Endothelial cell of umbilical vein (primary cell): ENCODE measurements at regions not wholly inside any gene's neighbourhood (a gene's known extent, or its start where the extent isn't known, plus 50 kb on each side); places are given as distances from the start of the nearest gene placed in this dataset.

Experiments
- BruUV-seq: library from RNA; stranded (reverse); fragments of 400-500 nt; replicated peaks from 2 replicates; lab custom pipeline; 2021; lab: Mats Ljungman, UMichigan
- CTCF ChIA-PET: fragments of 300-600, 350-600 bp; sonication (Branson Sonifier 250); formaldehyde crosslinking; loops from one replicate; lab custom pipeline; 2021; ENCODE audit warnings: antibody characterized with exemption, inconsistent platforms; lab: Charles Lee
- POLR2A ChIA-PET: fragments of 300-600, 350-600 bp; sonication (Branson Sonifier 250); formaldehyde crosslinking; loops from one replicate; lab custom pipeline; 2021; ENCODE audit warnings: antibody characterized with exemption, inconsistent platforms; lab: Charles Lee
- DNase-seq: peaks from one replicate; pipeline ENCODE4 v3.0.0-alpha.2; 2011; ENCODE audit warnings: low read depth, low spot score
- FAIRE-seq: peaks from 2 replicates; lab custom pipeline; 2011; peaks lifted over from hg19 to GRCh38; lab: Jason Lieb, UNC
- H2AFZ ChIP-seq: 2 replicates; pipeline ENCODE4 v1.6.0; 2012; ENCODE audit warnings: low read depth, low read length, control low read depth, inconsistent platforms
- H3K27ac ChIP-seq: 2 replicates; pipeline ENCODE4 v1.5.1; 2011; ENCODE audit warnings: low read depth, mild to moderate bottlenecking, control low read depth, low read length, moderate library complexity; ENCODE audit not compliant: insufficient read depth
- H3K27me3 ChIP-seq, 2 experiments: 2 replicates each; pipeline versions ENCODE4 v1.6.0 to v1.6.1; 2011; ENCODE audit warnings: low read length in 2 of 2, mixed read lengths in 1 of 2; ENCODE audit not compliant: control insufficient read depth in 2 of 2, insufficient read depth in 2 of 2
- H3K36me3 ChIP-seq, 2 experiments: 2 replicates in 1 of 2; 3 replicates in 1 of 2; pipeline ENCODE4 v1.5.1; 2011; ENCODE audit warnings: low read length in 2 of 2, mild to moderate bottlenecking in 1 of 2, moderate library complexity in 1 of 2; ENCODE audit not compliant: control insufficient read depth in 2 of 2, insufficient read depth in 2 of 2; ENCODE audit errors: extremely low read depth in 1 of 2
- H3K4me1 ChIP-seq: 3 replicates; pipeline ENCODE4 v1.5.1; 2011; ENCODE audit warnings: mild to moderate bottlenecking, low read length; ENCODE audit not compliant: control insufficient read depth, insufficient read depth; ENCODE audit errors: extremely low read depth
- H3K4me2 ChIP-seq: 2 replicates; pipeline ENCODE4 v1.6.1; 2011; ENCODE audit warnings: low read length, control low read depth, mixed read lengths; ENCODE audit not compliant: insufficient read depth
- H3K4me3 ChIP-seq, 3 experiments: fragments of 200-600 bp in 1 of 3; sonication (generic), shearing (Covaris generic) in 1 of 3; replicated peaks in 1 of 3; 2 replicates each; pipeline ENCODE4 v1.5.1; 2011 to 2016; ENCODE audit warnings: control low read depth in 3 of 3, low read length in 3 of 3, mild to moderate bottlenecking in 2 of 3, inconsistent platforms in 1 of 3, low read depth in 1 of 3, moderate library complexity in 1 of 3; ENCODE audit not compliant: insufficient read depth in 1 of 3
- H3K79me2 ChIP-seq: 2 replicates; pipeline ENCODE4 v1.6.0; 2012; ENCODE audit warnings: low read length, inconsistent platforms; ENCODE audit not compliant: control insufficient read depth, insufficient read depth
- H3K9ac ChIP-seq: replicated peaks from 2 replicates; pipeline ENCODE3; 2011; ENCODE audit warnings: low read length, control low read depth; ENCODE audit not compliant: insufficient read depth; ENCODE audit errors: extremely low read depth
- H3K9me1 ChIP-seq: replicated peaks from 3 replicates; pipeline ENCODE4 v1.6.0; 2011; ENCODE audit warnings: mild to moderate bottlenecking, low read length; ENCODE audit not compliant: control insufficient read depth, insufficient read depth; ENCODE audit errors: extremely low read depth
- H3K9me3 ChIP-seq: replicated peaks from 2 replicates; pipeline ENCODE4 v1.5.1; 2012; ENCODE audit warnings: low read length, inconsistent platforms; ENCODE audit not compliant: control insufficient read depth, insufficient read depth
- H4K20me1 ChIP-seq: replicated peaks from 2 replicates; pipeline ENCODE3; 2011; ENCODE audit warnings: mild to moderate bottlenecking, low read length; ENCODE audit not compliant: control insufficient read depth, insufficient read depth; ENCODE audit errors: extremely low read depth
- EZH2 ChIP-seq: IDR thresholded peaks from 2 replicates; pipeline ENCODE4 v1.6.1; 2012; ENCODE audit warnings: borderline replicate concordance, low read depth, mild to moderate bottlenecking, moderate library complexity, low read length, inconsistent platforms; ENCODE audit not compliant: severe bottlenecking
- FOS ChIP-seq: IDR thresholded peaks from 2 replicates; pipeline ENCODE4 v1.6.1; 2011; ENCODE audit warnings: mild to moderate bottlenecking, low read length, moderate library complexity, borderline replicate concordance; ENCODE audit not compliant: insufficient read depth
- GATA2 ChIP-seq: IDR thresholded peaks from 2 replicates; pipeline ENCODE4 v1.7.0; 2011; ENCODE audit warnings: low read depth, mild to moderate bottlenecking, moderate library complexity, mixed read lengths, low read length; ENCODE audit not compliant: insufficient read length, insufficient read depth
- JUN ChIP-seq: IDR thresholded peaks from 2 replicates; pipeline ENCODE4 v1.6.1; 2011; ENCODE audit warnings: borderline replicate concordance, low read depth; ENCODE audit not compliant: insufficient read length, insufficient read depth
- MYC ChIP-seq: IDR thresholded peaks from one replicate; pipeline ENCODE4 v1.6.1; 2011; ENCODE audit warnings: mild to moderate bottlenecking, low read depth, low read length
- POLR2A ChIP-seq: IDR thresholded peaks from 2 replicates; pipeline ENCODE4 v1.6.1; 2012; ENCODE audit warnings: low read depth, mild to moderate bottlenecking, control low read depth, low read length
- POLR2AphosphoS5 ChIP-seq: IDR thresholded peaks from 2 replicates; pipeline ENCODE4 v1.6.1; 2012; ENCODE audit warnings: low read depth, mild to moderate bottlenecking, control low read depth, low read length, moderate library complexity; ENCODE audit not compliant: insufficient read depth
- dilution Hi-C: fragments of 300-500 bp; cut with MboI; formaldehyde crosslinking; loops from one replicate; pipeline ENCODE4 v1.15.0; 2019; ENCODE audit warnings: low sequenced_read_pairs; ENCODE audit not compliant: extremely low pct_ligation_motif_present
- intact Hi-C: fragments of 100-400 bp; cut with micrococcal nuclease; formaldehyde crosslinking; loops from one replicate; pipeline ENCODE4 v1.10.0; 2022
- TF ChIP-seq, protein P1 (sequence below), 2 donors: IDR thresholded peaks; 1 replicate in 1 of 2; 2 replicates in 1 of 2; pipeline ENCODE4 v1.5.1; 2011; ENCODE audit warnings: low read length in 2 of 2, mild to moderate bottlenecking in 2 of 2, moderate library complexity in 2 of 2, control low read depth in 1 of 2, inconsistent platforms in 1 of 2, low read depth in 1 of 2; ENCODE audit not compliant: insufficient read depth in 1 of 2; ENCODE audit errors: extremely low read depth in 1 of 2
- TF ChIP-seq, protein P2 (sequence below): IDR thresholded peaks from 2 replicates; pipeline ENCODE4 v1.6.1; 2011; ENCODE audit not compliant: insufficient read depth, insufficient read length

DNA sequence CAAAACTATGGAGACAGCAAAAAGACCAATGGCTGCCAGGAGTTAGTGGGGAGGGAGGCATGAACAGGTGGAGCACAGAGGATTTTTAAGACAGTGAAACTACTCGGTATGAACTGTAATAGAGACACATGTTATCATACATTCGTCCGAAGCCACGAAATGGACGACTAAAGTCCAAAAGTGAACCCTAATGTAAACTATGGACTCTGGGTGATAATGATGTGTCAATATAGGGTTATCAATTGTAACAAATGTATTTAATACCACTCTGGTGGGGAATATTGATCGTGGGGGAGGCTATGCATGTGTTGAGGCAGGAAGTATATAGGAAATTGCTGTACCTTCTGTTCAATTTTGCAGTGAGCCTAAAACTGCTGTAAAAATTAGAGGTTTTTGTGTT lies 107.0 kb downstream of the CPN2 start:
- Histone ChIP-seq H3K4me1 (no peaks in the 10 kb centered on the region), H3K4me3 (no peak overlapping the region), H3K9me3 (no peaks in the 10 kb centered on the region), H3K9ac (no peak overlapping the region), H3K36me3 (no peaks in the 10 kb centered on the region), H2AFZ (no peak overlapping the region), H3K27me3 (no peaks in the 10 kb centered on the region), H3K27ac (no peak overlapping the region), H4K20me1 (no peaks in the 10 kb centered on the region), H3K4me2 (no peak overlapping the region), H3K9me1 (no peaks in the 10 kb centered on the region), H3K79me2 (no peaks in the 10 kb centered on the region)
- DNase-seq: no peak
- dilution Hi-C loops: no loop called here
- no peak for FAIRE-seq
- intact Hi-C loops: no loop called here
- BruUV-seq: no TSS peak
- CTCF ChIA-PET: interaction anchor here (1.2 kb wide), 1 partner anchor 72 kb away, joined by 3 read pairs; no protein-coding TSS in a partner anchor
- TF ChIP-seq POLR2AphosphoS5: no peak
- TF ChIP-seq POLR2A: no peak
- no peak for TF ChIP-seq JUN
- TF ChIP-seq FOS: no peak
- no peak for TF ChIP-seq EZH2
- TF ChIP-seq, protein P1, sequence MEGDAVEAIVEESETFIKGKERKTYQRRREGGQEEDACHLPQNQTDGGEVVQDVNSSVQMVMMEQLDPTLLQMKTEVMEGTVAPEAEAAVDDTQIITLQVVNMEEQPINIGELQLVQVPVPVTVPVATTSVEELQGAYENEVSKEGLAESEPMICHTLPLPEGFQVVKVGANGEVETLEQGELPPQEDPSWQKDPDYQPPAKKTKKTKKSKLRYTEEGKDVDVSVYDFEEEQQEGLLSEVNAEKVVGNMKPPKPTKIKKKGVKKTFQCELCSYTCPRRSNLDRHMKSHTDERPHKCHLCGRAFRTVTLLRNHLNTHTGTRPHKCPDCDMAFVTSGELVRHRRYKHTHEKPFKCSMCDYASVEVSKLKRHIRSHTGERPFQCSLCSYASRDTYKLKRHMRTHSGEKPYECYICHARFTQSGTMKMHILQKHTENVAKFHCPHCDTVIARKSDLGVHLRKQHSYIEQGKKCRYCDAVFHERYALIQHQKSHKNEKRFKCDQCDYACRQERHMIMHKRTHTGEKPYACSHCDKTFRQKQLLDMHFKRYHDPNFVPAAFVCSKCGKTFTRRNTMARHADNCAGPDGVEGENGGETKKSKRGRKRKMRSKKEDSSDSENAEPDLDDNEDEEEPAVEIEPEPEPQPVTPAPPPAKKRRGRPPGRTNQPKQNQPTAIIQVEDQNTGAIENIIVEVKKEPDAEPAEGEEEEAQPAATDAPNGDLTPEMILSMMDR (IDR thresholded peaks at IDR 0.05; ENCODE audit: extremely low read depth in 1 of 2, insufficient read depth in 1 of 2, low read depth in 1 of 2, low read length in 2 of 2): no peak
- TF ChIP-seq, protein P2, sequence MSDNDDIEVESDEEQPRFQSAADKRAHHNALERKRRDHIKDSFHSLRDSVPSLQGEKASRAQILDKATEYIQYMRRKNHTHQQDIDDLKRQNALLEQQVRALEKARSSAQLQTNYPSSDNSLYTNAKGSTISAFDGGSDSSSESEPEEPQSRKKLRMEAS: no peak
- TF ChIP-seq GATA2: no peak
- TF ChIP-seq MYC: no peak
- POLR2A ChIA-PET: interaction anchor here (0.6 to 1.1 kb wide), 2 partner anchors 26 to 32 kb away, joined by 3 read pairs; no protein-coding TSS in a partner anchor
